NCI-H2029 treated with DMSO at 0.1 percent for 48 hours (cell line): ENCODE measurements at regions not wholly inside any gene's neighbourhood (a gene's known extent, or its start where the extent isn't known, plus 50 kb on each side); places are given as distances from the start of the nearest gene placed in this dataset.

Source experiments
- DNase-seq: peaks from one replicate; lab custom pipeline; 2025; lab: John Stamatoyannopoulos, UW

DNA sequence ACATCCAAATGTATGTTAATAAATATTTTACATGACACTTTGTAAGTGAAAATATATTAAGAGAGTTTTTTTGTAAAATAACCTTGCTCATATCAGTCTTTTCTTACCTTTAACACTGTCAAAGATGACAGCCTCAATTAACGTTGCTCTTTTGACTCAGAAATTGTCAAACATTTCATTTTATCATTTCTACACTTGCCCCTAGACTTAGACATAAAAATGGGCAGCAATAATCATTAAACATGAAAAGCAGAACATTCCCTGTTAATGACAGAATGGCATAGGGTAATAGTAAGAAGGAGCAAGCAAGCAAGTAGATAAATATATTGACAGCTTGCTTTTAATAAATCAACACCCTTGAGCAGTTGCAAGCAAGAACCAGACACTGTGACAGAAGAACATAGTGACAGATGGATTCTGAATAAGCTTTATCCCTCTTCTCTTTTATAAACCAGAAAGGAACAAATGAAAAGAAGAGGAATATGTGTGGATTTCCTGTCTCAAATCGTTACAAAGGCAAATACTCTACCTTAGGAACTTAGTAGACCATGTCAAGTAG is 796.0 kb upstream of the CHD1 start:
- peak; percentile 47 for DNase-seq

DNA sequence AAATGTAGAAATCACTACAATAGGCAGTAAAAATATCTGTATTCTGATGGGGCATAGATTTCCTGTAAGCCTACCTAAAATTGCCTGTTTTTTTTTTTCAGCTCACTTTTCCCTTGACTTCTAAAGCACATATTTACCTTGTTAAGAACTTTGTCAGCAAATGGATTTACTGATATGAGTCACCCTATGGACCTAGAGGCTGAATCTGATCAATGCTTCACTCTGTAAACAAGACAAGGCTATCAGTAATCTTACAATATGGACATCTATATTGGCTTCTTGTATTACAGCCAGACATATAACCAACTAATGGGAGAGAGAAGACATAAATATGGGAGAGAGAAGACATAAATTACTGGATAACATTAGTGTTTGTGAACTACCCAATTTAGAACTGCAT is 792.7 kb upstream of the CHD1 start:
- DNase-seq, result no peak

DNA sequence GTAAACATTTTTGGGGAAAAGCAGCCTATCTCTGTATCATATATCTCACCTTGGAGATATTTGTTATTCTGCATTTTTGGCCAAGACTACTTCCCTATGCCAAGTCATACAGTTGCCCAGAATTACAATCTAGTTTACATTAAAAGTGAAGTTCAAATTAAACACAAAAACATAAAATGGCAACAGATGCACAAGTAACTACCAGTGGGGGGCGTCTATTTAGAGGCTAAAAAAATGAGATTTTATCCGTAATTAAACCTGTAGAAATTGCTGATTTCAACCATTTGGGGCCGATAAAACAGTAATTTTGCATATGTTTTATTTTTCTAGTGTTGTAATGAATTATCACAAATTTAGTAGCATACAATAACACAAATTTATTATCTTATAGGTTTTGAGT is 787.1 kb upstream of the CHD1 start:
- no peak for DNase-seq

DNA sequence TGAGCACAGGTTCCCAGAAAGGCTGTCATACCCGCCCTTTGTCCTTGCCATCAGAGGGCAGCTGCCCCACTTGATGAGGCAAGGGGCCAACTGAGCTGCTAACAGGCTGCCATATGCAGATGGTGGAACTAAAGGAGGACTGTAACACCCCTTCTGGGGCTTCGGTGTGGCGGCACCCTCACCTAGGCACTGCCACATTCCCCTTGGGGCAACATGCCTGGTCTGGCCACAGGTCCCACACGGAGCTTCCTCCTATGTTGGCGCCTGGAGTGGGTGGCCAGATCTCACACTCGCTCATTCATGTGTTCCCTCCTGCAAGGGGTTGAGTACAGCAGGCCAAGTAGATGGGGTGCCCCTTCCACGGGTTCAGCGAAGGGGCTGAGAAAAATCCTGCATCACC is 777.4 kb upstream of the CHD1 start:
- DNase-seq, result no peak

DNA sequence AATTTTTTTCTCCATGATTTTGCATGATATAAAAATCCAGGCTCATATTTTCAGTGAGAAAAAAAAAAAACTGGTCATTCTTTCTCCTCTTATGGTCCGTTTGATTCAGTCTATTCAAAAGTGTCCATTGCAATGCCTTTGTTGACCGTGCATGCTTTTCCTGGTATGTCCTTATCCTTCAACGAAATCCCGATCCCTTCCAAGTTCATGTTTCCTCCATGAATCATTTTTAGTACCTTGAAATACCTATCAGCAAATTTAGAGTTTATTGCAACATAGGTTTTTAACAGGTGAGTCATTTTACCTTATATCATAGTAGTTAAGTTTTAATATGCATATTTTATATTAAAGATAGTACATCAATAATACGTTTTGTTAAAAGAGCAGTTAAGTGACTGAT is 773.8 kb upstream of the CHD1 start:
- DNase-seq, result no peak

DNA sequence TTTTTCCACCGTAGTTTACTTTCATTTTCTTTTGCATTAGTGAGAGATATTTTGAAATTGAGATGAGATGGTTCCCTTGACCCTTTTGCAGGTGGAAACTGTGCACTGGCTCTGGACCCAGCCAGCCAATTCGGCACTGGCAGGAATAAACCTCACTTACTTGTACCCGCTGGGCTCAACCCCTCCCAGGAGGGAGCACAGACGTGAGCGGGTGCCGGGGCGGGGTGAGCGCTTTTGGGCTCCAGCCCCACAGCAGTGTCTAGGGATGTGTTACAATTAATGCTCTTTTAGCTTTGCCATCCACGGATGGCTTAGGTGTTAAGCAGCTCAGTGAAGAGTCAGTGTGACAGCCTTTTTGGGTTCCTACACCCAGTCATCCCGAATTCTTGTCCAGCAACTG is 766.1 kb upstream of the CHD1 start:
- no peak for DNase-seq

DNA sequence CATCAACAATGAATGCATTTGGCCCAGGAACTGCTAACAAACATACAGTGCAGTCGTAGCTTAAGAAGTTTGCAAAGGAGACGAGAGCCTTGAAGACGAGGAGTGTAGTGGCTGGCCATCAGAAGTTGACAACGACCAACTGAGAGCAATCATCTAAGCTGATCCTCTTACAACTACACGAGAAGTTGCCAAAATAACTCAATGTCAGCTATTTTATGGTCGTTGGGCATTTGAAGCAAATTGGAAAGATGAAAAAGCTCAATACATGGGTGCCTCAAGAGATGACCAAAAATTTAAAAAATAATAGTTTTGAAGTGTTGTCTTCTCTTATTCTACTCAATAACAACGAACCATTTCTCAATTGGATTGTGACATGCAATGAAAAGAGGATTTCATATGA is 757.7 kb upstream of the CHD1 start:
- DNase-seq, result no peak

DNA sequence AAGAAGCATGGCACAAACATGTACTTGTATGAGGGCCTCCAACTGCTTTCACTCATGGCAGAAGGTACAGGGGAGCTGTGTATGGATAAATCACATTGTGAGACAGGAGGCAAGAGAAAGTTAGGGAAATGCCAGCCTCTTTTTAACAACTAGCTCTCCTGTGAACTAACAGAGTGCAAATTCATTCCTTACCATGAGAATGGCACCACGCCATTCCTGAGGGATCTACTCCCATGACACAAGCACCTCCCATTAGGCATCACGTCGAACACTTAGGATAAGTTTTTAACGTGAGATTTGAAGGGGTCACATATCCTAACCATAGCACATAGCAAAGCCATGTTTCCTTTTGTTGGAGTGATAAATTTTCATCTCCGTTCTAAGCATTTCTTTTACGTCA is 747.2 kb upstream of the CHD1 start:
- DNase-seq, result no peak

DNA sequence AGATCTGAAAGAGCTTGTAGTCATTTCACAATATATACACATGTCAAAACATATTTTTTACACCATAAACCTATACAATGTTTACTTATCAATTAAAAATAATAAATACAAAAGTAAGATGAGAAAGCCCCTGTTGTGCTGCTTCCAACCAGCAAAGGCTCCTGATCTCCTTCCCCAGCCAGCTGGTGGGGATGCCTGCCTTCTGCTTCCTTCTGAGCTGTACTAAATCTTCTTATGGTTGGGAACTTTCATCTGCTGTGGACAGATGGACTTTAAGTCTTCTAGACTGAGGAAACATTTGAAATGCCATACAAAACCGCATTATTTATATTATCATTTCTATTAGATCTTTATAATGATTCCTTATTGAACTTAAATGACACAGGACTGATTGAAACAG is 745.3 kb upstream of the CHD1 start:
- DNase-seq, result no peak

DNA sequence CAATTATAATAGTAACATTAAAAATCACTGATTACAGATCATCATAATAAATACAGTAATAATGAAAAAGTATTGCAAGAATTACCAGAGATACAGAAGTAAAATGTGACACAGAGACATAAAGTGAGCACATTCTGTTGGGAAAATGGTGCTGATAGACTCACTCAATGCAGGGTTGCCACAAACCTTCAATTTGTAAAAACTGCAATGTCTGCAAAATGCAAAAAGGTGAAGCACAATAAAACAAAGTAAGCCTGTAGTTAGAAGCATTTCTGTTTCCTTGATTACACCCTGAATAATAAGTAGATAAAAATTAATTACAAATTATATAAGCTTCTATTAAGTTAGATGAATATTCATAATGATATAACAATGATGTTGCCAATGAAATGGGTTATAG is 736.2 kb upstream of the CHD1 start:
- no peak for DNase-seq

DNA sequence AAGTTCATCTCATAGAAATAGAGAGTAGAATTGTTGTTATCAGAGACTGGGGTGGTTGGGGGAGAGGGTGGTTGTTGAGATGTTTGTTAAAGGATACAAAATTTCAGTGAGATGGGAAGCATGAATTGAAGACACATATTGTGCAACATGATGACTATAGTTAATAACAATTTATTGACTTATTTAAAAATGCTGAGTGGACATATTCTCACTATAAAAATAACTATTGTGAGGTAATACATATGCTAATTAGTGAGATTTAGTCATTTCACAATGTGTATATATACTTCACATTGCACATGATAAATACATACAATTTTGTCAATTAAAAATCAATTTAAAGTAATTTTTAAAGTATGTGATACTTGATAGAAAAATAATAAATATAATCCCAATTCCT is 722.5 kb upstream of the CHD1 start:
- no peak for DNase-seq

DNA sequence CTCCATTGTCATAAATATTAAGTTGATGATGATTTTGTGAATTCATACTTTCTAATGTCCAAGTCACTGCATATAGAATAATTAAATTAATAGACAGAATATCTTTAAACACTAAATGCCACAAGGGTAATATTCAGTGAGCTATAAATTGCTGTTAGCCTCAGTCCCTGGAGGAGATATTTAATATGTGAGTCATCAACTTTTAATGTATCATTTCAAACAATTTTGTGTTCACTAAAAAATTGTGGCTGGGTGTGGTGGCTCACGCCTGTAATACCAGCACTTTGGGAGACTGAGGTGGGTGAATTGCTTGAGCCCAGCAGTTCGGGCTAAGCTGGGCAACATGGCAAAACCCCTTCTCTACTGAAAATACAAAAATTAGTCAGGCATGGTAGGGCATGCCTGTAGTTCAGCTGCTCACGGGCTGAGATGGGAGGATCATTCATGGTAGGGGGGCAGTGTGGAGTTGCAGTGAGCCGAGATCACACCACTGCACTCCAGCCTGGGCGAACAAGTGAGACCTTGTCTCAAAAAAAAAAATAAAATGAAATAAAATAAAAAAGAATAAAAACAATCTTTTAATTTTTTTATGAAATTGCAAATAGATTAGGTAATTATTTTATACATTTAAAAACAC is 717.3 kb upstream of the CHD1 start:
- no peak for DNase-seq

DNA sequence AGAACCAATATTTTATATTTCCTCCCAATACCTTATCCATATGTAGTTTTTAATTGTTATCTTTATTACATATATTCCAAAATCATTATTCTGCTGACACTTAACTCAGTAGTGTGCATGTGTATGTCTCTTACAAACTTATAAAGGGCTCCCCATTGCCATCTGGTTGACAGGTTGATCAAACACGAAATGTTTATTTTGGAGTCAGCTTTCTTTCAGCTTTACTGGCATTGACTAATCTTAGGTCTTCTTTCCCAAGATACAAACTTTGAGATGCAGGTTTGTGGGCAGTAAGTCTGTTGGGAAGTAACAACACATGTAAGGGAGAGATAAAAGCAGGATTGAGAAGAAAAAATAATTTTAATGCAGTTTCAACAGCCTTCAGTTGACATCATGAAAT is 716.0 kb upstream of the CHD1 start:
- no peak for DNase-seq

DNA sequence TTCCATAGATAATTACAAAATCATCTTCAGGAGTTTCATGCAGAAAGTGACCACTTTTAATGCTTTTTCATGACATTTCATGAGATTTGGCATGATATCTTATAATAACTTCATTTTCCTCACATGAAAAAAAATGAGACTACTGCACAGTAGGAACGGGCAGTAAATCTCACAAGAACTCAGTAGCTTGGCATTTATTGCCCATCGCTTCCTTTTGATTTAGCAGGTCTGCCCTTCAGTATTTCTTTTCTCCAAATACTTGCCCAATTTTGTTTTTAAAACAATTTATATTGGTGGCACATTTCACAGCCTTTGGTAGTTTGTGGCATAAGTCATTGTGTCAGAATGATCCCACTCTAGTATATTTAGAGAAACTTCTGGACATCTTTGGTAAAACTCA is 711.8 kb upstream of the CHD1 start:
- no peak for DNase-seq

DNA sequence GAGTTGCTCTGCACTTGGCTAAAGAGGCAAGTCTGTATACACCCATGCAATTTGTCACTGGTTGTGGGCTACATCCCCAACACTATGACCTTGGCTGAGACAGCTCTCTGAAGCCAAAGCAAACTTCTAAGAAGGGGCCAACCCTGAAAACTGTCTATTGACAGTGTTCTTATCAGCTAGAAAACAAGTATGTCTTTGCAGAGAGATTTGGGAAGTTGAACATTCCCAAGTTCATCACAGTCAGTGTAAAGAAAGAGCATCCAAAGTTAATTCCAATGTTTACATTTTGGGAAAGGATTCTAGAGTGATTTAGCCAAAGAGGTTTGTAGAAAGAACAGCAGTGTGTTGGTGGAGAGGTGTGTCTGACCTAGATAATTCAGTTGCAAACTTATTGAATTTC is 711.1 kb upstream of the CHD1 start:
- DNase-seq, result no peak

DNA sequence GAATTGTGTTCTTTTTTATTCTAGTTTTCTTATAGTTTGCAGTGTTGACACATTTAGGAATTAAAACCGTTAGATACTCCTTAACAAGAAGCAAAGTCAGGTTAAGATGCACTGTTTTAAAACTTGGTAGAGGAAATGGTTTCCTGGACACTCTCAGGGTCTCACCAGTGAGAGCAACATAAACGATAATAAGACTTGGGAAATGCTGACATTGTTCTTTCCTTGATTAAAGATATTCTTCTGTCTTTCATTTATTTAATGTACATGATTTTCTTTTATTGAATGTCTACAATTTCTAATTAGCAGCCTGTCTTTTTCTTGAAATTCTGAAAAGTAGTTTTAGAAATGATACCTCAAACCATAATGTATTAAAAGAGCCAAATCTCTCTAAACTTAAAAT is 707.9 kb upstream of the CHD1 start:
- no peak for DNase-seq

DNA sequence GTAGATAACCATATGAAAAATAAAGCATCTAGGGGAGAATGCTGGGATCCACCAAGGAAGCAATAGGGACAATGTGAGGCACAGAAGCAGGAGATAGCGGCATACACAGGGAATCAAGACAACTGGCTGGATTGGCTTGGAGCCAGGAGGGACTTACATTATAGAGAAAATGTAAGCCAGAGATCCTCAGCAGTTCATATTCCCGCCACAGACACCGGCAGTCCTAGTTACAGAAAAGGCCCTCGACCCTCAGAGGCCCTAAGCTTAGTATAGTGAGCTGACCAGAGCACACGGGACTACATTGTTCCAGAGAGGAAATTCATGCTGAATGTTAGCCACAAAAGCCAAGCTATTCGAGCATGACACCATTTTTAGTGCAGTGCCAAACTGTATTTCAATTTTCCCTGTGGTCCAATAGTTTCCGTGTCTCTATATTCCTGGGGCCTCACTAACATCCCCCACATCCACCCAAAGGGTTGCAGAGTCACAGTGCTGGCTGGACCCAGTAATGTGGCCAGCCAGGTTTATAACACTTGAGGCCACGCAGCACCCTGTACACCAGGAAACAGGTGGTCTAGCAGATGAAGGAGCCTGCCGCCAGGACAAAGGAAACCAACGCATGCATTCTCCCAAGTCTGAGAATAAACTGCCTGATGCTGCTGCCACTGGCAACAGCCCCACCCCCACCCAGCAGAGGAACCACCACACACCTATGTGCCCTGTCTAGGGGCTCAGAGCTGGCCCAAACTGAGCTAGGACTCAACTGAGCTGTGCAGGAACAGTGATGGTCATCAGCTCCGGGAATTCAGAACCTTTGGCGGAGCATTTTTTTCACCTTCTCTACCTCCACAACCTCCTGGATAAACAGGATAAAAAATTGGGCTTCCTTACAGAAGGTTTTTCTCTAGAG is 693.2 kb upstream of the CHD1 start:
- DNase-seq, result peak; percentile 6

DNA sequence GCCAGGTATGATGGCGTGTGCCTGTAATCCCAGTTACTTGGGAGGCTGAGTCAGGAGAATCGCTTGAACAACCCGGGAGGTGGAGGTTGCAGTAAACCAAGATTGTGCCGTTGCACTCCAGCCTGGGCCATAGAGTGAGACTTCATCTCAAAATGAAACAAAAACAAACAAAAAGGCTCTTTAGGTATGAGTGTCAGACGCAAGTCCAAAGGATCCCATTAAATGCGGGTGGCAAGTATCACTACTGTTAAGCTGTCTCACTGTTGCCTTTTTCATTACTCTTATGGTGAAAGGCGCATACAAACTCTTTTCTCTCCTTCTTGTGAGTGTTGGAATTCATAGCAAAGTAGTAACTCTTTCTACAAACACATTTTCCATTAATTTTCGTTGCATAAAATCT is 688.5 kb upstream of the CHD1 start:
- no peak for DNase-seq

DNA sequence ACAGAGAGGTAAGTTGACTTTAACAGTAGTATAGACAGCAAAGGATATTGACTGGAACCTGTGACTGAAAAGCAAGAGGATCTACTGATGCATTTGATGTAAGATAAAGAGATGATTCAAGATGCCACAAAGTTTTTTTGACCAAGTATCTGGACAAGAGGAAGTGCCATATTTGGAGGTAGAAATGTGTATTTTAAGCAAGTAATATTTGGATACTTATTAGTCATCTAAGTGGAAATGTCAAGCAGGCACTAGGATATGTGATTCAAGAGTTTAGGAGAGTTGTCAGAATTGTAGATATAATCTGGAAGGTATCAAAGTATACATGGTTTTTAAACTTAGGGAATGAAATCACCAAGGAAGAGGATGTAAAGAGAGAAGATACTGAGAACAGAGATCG is 686.1 kb upstream of the CHD1 start:
- DNase-seq, result no peak

DNA sequence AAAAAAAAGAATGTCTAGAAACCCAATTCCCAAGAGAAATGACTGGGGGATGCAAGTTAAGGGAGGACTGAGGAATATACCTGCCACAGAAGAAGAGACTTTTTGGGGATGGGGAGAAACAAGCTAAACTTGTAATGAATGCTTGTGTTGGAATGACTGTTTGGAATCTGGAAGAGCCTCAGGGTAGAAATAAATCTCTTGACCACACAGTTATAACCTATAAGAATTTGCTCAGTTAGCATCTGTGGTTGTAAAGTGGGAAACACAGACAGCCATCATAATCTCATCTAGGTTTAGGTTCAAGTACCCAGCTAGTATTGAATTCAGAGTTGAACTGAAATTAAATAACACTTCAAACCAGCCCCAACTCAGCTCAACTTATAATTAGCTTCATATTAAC is 678.3 kb upstream of the CHD1 start:
- DNase-seq, result no peak

DNA sequence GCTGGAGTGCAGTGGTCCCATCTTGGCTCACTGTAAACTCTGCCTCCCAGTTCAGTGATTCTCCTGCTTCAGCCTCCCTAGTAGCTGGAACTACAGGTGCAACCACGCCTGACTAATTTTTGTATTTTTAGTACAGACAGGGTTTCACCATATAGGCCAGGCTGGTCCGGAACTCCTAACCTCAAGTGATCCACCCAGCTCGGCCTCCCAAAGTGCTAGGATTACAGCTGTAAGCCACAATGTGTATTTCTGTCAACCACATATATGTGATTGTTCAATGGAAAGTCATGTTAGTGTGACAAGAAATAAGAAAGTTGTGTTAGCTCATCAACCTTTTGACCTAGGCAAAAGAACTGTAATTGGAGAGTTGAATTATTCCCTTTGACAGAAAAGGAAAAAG is 677.1 kb upstream of the CHD1 start:
- no peak for DNase-seq

DNA sequence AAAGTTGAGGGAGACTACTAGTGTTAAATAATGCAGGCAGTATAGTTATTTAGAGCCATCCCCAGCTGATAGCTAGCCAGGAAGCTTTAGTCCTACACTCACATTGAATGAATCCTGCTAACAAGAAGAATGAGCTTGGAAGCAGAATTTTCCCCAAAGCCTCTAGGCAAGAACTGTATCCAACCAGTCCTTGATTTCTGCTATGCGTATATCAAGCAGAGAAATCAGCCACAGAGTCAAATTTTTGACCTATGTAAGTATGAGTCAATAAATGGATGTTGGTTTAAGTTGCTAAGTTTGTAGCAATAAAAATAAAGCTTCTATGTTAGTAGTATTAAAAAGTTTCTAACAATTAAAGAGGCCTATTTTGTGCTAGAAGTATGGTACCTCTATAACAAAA is 672.1 kb upstream of the CHD1 start:
- DNase-seq, result no peak

DNA sequence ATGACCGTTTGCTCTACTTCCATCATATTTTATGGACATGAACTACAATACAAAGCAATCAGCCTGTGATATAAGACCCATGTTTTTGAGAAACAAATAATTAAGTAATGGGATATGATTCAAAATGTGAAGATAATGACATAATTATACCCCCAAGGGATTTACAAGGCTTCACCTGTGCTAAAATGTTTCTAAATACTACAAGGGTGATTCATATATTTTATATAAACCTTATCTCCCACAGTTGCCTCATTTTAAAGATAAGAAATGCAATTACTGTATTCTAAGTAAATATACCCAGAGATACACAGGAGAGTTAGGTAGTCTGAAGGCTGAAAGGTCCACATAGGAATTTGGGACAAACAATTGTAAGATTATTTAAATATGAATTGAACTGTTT is 662.0 kb upstream of the CHD1 start:
- no peak for DNase-seq

DNA sequence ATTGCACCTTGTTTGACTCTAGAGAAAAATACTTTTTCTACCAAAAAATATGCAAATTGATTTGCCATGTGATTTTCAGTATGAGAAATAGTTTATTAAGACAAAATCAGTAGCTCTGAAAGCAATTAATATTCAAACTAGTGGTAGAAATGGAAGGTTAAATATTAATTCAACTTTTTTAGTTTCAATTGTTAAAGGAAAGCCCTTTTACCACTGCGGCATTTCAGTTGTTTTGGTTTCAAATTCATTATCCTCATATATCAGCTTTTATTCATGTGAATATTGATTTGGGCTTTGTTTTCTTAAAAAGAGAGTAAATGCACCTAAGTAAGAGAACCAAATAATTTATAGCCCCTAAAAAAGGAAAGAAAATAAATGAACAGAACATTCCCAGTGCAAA is 660.6 kb upstream of the CHD1 start:
- DNase-seq, result no peak
